Stomach (tissue), 8 donors: ENCODE measurements at regions not wholly inside any gene's neighbourhood (a gene's known extent, or its start where the extent isn't known, plus 50 kb on each side); places are given as distances from the start of the nearest gene placed in this dataset.

Experiments
- DNase-seq, 2 donors: peaks; one replicate each; pipeline versions ENCODE4 v3.0.0 to v3.0.0-alpha.2; 2013 to 2019
- H3K27ac ChIP-seq, 5 donors: fragments of 200-600 bp in 4 of 5; sonication (generic) in 4 of 5; one replicate each; pipeline ENCODE4 v1.5.1; 2013 to 2019; ENCODE audit warnings: mild to moderate bottlenecking in 1 of 5, moderate library complexity in 1 of 5
- H3K27me3 ChIP-seq, 3 donors: fragments of 200-600 bp; sonication (generic); one replicate each; pipeline ENCODE4 v1.5.1; 2017 to 2019; ENCODE audit warnings: mixed run types in 1 of 3
- H3K36me3 ChIP-seq, 4 donors: fragments of 200-600 bp; sonication (generic); 1 replicate in 3 of 4; 2 replicates in 1 of 4; pipeline ENCODE4 v1.5.1; 2016 to 2019
- H3K4me1 ChIP-seq, 4 donors: fragments of 200-600 bp; sonication (generic); one replicate each; pipeline ENCODE4 v1.5.1; 2016 to 2019
- H3K4me3 ChIP-seq, 4 donors: fragments of 200-600 bp; sonication (generic) in 3 of 4; one replicate each; pipeline ENCODE4 v1.5.1; 2016 to 2019; ENCODE audit warnings: mild to moderate bottlenecking in 1 of 4
- H3K9me3 ChIP-seq, 4 donors: fragments of 200-600 bp; sonication (generic); one replicate each; pipeline ENCODE4 v1.5.1; 2016 to 2019
- EP300 ChIP-seq: sonication (generic); formaldehyde crosslinking; IDR thresholded peaks from one replicate; pipeline ENCODE4 v1.6.1; 2017; ENCODE audit warnings: antibody characterized with exemption
- POLR2A ChIP-seq, 4 donors: fragments of 450-650 bp; IDR thresholded peaks; one replicate each; pipeline ENCODE4 v1.6.1; 2016; ENCODE audit warnings: antibody characterized with exemption in 4 of 4, control low read depth in 2 of 4, mild to moderate bottlenecking in 1 of 4, moderate library complexity in 1 of 4
- POLR2AphosphoS5 ChIP-seq, 3 donors: sonication (generic); formaldehyde crosslinking; IDR thresholded peaks; one replicate each; pipeline ENCODE4 v1.6.1; 2016; ENCODE audit warnings: antibody characterized with exemption in 3 of 3
- WGBS, 5 donors: extraction: QIAGEN DNeasy Blood & Tissue Kit in 3 of 5; methylation state at CpG; one replicate each; pipeline versions ENCODE4 v1.1.5 to v1.1.7; 2013 to 2018; 5-methylcytosine and 5-hydroxymethylcytosine counted together
- intact Hi-C: fragments of 100-400 bp; cut with DNase I; formaldehyde crosslinking; loops from one replicate; pipeline ENCODE4 v1.15.1; 2023; ENCODE audit warnings: low total_unique reads
- TF ChIP-seq, protein P1 (sequence below), 7 experiments: fragments of 450-650 bp in 4 of 7; fragments of 200-600 bp in 3 of 7; sonication (generic) in 3 of 7; IDR thresholded peaks; one replicate each; pipeline ENCODE4 v1.5.1; 2016 to 2019; ENCODE audit warnings: antibody characterized with exemption in 7 of 7, control low read depth in 2 of 7, mild to moderate bottlenecking in 1 of 7
- donor health status: healthy with polysubstance abuse.
- donor health status: Bipolar disorder and iron deficiency.
- donor health status: healthy.

DNA sequence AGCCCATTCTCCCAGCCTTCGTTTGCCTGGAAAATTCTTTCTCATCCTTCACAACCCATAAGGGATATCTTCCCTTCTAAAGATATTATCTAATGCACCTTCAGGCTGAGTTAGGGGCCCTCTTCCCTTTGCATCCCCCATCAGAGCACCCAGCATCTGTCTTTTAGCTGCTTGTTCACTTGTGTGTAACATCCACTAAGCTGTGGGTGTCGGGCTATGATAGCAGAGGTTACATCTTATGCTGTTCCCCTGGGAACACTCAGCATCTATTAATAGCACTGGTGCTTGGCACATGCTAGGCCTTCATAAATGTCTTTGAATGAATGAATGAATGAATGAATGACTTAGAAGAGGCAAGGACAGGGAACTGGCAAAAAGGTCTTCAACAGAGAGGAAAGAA is 131.8 kb downstream of the NUAK1 start:
- 81 to 88% (median 85%) methylated on average over 2 of the region's 2 CpGs for WGBS, 5 donors
- intact Hi-C loops = no loop called here

DNA sequence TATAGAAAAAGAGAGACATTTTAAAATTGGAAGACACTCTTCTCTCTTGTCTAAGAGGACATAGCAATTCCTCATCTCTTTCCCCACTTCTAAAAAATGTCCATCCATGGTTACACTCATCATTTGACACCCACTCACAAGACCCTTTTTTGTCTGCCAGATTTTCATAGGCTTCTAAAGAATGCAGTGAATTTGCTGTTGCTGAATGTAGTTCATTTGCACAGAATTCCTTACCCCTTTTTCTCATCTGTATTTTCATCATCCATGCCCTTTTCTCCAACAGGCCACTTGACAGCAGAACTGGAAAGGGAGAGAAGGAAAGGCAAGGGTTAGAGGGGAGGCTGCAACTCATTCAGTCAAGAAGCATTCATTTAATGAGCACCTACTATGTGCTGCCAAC is 128.0 kb downstream of the NUAK1 start:
- DNase-seq = no peak
- Histone ChIP-seq H3K27me3 (no peaks in the 10 kb centered on the region), H3K36me3 (no peaks in the 10 kb centered on the region), H3K27ac (no peak overlapping the region), H3K4me3 (no peak overlapping the region), H3K9me3 (no peaks in the 10 kb centered on the region), H3K4me1 (no peaks in the 10 kb centered on the region)
- TF ChIP-seq POLR2A (IDR thresholded peaks at IDR 0.05) = no peak
- TF ChIP-seq EP300 = no peak
- TF ChIP-seq POLR2AphosphoS5 (IDR thresholded peaks at IDR 0.05) = no peak
- TF ChIP-seq, protein P1, sequence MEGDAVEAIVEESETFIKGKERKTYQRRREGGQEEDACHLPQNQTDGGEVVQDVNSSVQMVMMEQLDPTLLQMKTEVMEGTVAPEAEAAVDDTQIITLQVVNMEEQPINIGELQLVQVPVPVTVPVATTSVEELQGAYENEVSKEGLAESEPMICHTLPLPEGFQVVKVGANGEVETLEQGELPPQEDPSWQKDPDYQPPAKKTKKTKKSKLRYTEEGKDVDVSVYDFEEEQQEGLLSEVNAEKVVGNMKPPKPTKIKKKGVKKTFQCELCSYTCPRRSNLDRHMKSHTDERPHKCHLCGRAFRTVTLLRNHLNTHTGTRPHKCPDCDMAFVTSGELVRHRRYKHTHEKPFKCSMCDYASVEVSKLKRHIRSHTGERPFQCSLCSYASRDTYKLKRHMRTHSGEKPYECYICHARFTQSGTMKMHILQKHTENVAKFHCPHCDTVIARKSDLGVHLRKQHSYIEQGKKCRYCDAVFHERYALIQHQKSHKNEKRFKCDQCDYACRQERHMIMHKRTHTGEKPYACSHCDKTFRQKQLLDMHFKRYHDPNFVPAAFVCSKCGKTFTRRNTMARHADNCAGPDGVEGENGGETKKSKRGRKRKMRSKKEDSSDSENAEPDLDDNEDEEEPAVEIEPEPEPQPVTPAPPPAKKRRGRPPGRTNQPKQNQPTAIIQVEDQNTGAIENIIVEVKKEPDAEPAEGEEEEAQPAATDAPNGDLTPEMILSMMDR (IDR thresholded peaks at IDR 0.05) = no peak
- intact Hi-C loops = no loop called here

More for the DNA sequence above, 131.8 kb downstream of the NUAK1 start:
- DNase-seq = no peak
- TF ChIP-seq, protein P1 (IDR thresholded peaks at IDR 0.05) = no peak
- TF ChIP-seq EP300 (no peak), POLR2AphosphoS5 (IDR thresholded peaks at IDR 0.05) (no peak), POLR2A (IDR thresholded peaks at IDR 0.05) (no peak)
- Histone ChIP-seq H3K4me1 (no peaks in the 10 kb centered on the region), H3K27me3 (no peaks in the 10 kb centered on the region), H3K4me3 (no peak overlapping the region), H3K27ac (no peak overlapping the region), H3K9me3 (no peaks in the 10 kb centered on the region), H3K36me3 (no peaks in the 10 kb centered on the region)
